AG09319 (cell line): ENCODE measurements at regions not wholly inside any gene's neighbourhood (a gene's known extent, or its start where the extent isn't known, plus 50 kb on each side); places are given as distances from the start of the nearest gene placed in this dataset.
"Not testable (repeated sequence)": the region's sequence is repeated elsewhere in the genome, so short reads cannot be mapped to it uniquely, and the experiment has no call there.

ENCODE experiments used
- DNase-seq: peaks from one replicate; pipeline ENCODE4 v3.0.0-alpha.2; 2010; ENCODE audit warnings: low read depth; ENCODE audit errors: extremely low read depth
- CTCF ChIP-seq: IDR thresholded peaks from 2 replicates; pipeline ENCODE4 v1.5.1; 2011; ENCODE audit warnings: low read depth, mild to moderate bottlenecking, inconsistent platforms, low read length, moderate library complexity

DNA sequence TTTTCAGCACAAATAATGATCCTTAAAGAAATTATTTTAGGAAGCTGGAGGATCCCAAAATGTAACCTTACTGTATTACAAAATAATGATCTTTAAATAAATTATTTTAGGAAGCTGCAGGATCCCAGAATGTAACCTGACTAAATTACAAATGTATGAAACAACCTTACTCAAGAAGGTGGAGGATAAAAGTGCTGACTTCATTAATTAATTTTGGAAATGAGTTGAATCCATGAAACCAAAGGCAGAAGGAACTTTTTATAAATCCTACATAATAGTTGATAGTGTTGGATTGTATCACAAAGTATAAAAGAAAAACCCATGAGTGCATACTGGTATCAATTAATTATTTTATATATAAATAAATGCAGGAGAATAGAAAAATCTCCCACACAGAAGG is 859.9 kb downstream of the KCNJ2 start:
- DNase-seq = no peak
- TF ChIP-seq CTCF = no peak

DNA sequence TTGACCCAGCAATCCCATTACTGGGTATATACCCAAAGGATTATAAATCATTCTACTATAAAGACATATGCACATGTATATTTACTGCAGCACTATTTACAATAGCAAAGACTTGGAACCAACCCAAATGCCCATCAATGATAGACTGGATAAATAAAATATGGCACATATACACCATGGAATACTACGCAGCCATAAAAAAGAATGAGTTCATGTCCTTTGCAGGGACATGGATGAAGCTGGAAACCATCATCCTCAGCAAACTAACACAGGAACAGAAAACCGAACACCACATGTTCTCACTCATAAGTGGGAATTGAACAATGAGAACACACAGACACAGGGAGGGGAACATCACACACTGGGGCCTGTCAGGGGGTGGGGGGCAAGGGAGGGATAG is 862.0 kb downstream of the KCNJ2 start:
- not testable (repeated sequence) for DNase-seq

DNA sequence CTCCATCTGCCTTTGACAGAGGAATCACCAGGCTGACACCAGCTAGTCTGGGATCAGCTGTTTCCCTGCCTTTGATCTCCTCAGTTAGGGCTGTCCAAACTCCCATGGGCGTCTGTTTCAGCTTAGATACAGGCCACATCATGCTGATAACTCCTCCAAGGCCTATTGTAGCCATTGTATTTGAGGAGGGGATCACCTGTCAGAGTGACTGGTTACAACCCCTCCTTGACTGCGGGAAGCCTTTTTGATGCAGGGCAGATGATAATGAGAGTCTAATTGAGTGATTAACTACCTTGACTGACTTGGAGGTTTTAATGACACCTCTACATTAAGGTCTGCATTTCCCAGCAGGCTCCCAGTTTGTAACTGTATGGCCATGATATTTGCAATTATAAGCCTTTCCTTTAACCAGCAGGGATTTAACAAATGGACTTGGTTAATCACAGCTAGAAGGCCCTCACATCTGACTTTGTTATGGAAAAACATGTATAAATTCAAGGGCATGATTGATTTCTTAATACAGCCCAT is 863.5 kb downstream of the KCNJ2 start:
- no peak for DNase-seq
- TF ChIP-seq CTCF = no peak

DNA sequence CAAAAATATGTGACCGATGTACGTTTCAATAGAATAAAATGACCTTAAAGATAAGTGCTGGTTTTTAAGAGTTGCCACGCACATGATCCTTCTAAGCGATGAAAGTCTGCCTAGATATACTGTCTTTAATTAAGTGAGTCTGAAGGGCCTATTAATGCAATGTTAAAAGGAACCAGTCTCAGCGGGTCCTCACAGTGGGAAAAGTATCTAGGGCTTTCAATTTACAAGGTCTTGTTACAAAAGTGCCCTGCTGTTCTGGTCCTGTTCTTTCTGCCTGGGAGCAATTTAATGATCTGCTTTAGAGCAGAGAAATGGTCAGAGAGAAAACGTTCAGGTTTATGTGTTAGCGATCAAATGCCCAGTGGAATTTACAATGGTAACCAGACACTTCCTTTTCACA is 864.0 kb downstream of the KCNJ2 start:
- DNase-seq = no peak
- no peak for TF ChIP-seq CTCF

DNA sequence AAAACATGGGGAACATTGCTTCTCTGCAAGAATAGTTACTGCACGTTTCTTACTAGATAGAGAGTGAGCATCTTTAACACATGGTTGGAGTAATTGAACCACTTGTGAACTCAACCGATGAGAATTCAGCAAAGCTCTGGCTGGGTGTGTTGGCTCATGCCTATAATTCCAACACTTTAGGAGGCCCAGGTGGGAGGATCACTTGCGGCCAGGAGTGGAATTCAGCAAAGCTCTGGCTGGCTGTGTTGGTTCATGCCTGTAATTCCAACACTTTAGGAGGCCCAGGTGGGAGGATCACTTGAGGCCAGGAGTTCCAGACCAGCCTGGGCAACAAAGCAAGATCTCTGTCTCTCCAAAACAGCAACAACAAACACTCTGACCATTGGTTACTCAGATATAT is 865.9 kb downstream of the KCNJ2 start:
- DNase-seq = no peak
- no peak for TF ChIP-seq CTCF

DNA sequence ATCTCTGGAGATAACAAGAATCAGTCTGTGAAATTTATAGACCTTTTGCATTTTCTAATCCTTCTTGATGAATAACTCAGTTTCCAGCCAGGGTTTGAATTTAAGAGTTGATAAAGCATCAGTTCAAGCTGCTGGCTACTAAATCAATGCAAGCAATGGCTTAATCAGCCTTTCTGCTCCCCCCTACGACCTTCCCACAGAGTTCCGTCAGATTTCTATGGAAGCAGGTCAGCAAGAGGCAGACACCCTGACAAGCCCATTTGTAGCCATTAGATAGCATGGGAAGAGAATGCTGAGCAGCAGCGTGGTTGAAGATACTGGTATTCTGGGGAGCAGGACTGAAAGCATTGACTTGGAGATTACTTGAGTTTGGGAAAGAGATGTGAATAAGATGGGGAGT is 868.1 kb downstream of the KCNJ2 start:
- TF ChIP-seq CTCF = no peak
- no peak for DNase-seq

GRCh38 chr17:71039391-71039790 is 870.1 kb downstream of the KCNJ2 start:
- no peak for DNase-seq
- no peak for TF ChIP-seq CTCF

GRCh38 chr17:71052971-71053370 is 883.6 kb downstream of the KCNJ2 start:
- DNase-seq = no peak
- TF ChIP-seq CTCF = no peak
